Hepatocyte (in vitro differentiated cells): ENCODE measurements at regions not wholly inside any gene's neighbourhood (a gene's known extent, or its start where the extent isn't known, plus 50 kb on each side); places are given as distances from the start of the nearest gene placed in this dataset. TPM values are rescaled to one million over a fixed set of nuclear protein-coding genes. Genes with fewer than 3 reads are reported as not detected.

Experiments
- DNase-seq: peaks from one replicate; pipeline ENCODE4 v3.0.0-alpha.2; 2016; ENCODE audit warnings: low spot score
- H2AFZ ChIP-seq: fragments of 200-600 bp; sonication (generic); 2 replicates; pipeline ENCODE4 v1.6.0; 2016; ENCODE audit warnings: antibody characterized with exemption, mild to moderate bottlenecking
- H3K27ac ChIP-seq: fragments of 200-600 bp; sonication (generic); 2 replicates; pipeline ENCODE4 v1.5.1; 2016; ENCODE audit warnings: mild to moderate bottlenecking
- H3K27me3 ChIP-seq: fragments of 200-600 bp; sonication (generic); 2 replicates; pipeline ENCODE4 v1.6.1; 2016
- H3K36me3 ChIP-seq: fragments of 200-600 bp; sonication (generic); replicated peaks from 2 replicates; pipeline ENCODE4 v1.5.1; 2016; ENCODE audit warnings: low read depth; ENCODE audit not compliant: insufficient read depth
- H3K4me1 ChIP-seq: fragments of 200-600 bp; sonication (generic); 2 replicates; pipeline ENCODE4 v1.5.1; 2016; ENCODE audit warnings: mild to moderate bottlenecking, moderate library complexity; ENCODE audit not compliant: insufficient read depth
- H3K4me2 ChIP-seq: fragments of 200-600 bp; sonication (generic); 2 replicates; pipeline ENCODE4 v1.6.0; 2016
- H3K4me3 ChIP-seq: fragments of 200-600 bp; sonication (generic); 2 replicates; pipeline ENCODE4 v1.5.1; 2016; ENCODE audit warnings: mild to moderate bottlenecking
- H3K79me2 ChIP-seq: fragments of 200-600 bp; sonication (generic); 2 replicates; pipeline ENCODE4 v1.6.0; 2017; ENCODE audit warnings: mild to moderate bottlenecking
- H3K9me2 ChIP-seq: fragments of 200-600 bp; sonication (generic); replicated peaks from 2 replicates; pipeline ENCODE4 v1.6.0; 2017; ENCODE audit warnings: mild to moderate bottlenecking; ENCODE audit not compliant: insufficient read depth
- H3K9me3 ChIP-seq: fragments of 200-600 bp; sonication (generic); 2 replicates; pipeline ENCODE4 v1.5.1; 2016; ENCODE audit warnings: low read depth, mild to moderate bottlenecking
- H4K20me1 ChIP-seq: fragments of 200-600 bp; sonication (generic); 2 replicates; pipeline ENCODE4 v1.6.0; 2016; ENCODE audit warnings: mild to moderate bottlenecking; ENCODE audit not compliant: insufficient read depth, poor library complexity, severe bottlenecking
- EZH2 ChIP-seq: fragments of 200-600 bp; sonication (generic); IDR thresholded peaks from 2 replicates; pipeline ENCODE4 v1.6.1; 2016; ENCODE audit warnings: antibody characterized with exemption, mild to moderate bottlenecking, borderline replicate concordance
- EZH2phosphoT487 ChIP-seq: fragments of 200-600 bp; sonication (generic); IDR thresholded peaks from one replicate; pipeline ENCODE4 v1.6.1; 2018; ENCODE audit warnings: antibody characterized with exemption, mild to moderate bottlenecking, low read depth, moderate library complexity; ENCODE audit not compliant: unreplicated experiment, severe bottlenecking
- WGBS: methylation state at CpG from one replicate; pipeline ENCODE4 v1.1.6; 2016; ENCODE audit warnings: low lambda C conversion rate; ENCODE audit errors: missing lambda C conversion rate; 5-methylcytosine and 5-hydroxymethylcytosine counted together
- small RNA-seq: library from RNA; depleted of rRNA; stranded (forward); fragments of <200 nt; gene quantifications from one replicate; pipeline ENCODE3, GENCODE V24; 2014
- TF ChIP-seq, protein P1 (sequence below): fragments of 200-600 bp; sonication (generic); IDR thresholded peaks from 2 replicates; pipeline ENCODE4 v1.5.1; 2016; ENCODE audit warnings: antibody characterized with exemption, mild to moderate bottlenecking; ENCODE audit not compliant: poor library complexity

DNA sequence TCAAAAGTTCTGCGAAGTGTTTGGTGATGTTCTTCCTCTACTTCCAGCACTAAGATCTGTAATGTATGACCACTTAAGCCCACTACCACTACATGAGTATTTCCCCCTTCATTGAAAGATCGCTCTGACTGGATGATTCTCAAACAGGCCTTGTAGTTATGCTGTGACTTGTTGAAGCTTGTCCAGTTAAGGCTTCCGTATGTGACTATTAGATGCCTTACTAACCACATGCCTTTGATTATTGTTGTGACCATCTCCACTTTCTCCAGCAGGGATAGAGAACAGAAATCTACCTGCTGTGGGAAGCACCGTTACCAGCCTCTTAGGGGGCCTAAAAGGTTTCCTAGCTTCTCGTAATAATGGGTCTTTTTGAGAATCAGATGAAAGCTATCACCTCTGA is 81.1 kb downstream of the NOC3L start:
- no peak overlapping the region for H3K4me3 ChIP-seq
- H3K36me3 ChIP-seq = no peaks in the 10 kb centered on the region
- no peak overlapping the region for H3K27ac ChIP-seq
- DNase-seq = no peak
- no peaks in the 10 kb centered on the region for H4K20me1 ChIP-seq
- H3K4me1 ChIP-seq = no peaks in the 10 kb centered on the region
- no peaks in the 10 kb centered on the region for H3K9me3 ChIP-seq
- H2AFZ ChIP-seq = no peak overlapping the region
- WGBS = 92% methylated on average over 5 of the region's 5 CpGs
- TF ChIP-seq EZH2phosphoT487 = no peak
- no peak for TF ChIP-seq EZH2
- TF ChIP-seq, protein P1, sequence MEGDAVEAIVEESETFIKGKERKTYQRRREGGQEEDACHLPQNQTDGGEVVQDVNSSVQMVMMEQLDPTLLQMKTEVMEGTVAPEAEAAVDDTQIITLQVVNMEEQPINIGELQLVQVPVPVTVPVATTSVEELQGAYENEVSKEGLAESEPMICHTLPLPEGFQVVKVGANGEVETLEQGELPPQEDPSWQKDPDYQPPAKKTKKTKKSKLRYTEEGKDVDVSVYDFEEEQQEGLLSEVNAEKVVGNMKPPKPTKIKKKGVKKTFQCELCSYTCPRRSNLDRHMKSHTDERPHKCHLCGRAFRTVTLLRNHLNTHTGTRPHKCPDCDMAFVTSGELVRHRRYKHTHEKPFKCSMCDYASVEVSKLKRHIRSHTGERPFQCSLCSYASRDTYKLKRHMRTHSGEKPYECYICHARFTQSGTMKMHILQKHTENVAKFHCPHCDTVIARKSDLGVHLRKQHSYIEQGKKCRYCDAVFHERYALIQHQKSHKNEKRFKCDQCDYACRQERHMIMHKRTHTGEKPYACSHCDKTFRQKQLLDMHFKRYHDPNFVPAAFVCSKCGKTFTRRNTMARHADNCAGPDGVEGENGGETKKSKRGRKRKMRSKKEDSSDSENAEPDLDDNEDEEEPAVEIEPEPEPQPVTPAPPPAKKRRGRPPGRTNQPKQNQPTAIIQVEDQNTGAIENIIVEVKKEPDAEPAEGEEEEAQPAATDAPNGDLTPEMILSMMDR = no peak
- no peaks in the 10 kb centered on the region for H3K9me2 ChIP-seq
- no peaks in the 10 kb centered on the region for H3K79me2 ChIP-seq
- no peak overlapping the region for H3K4me2 ChIP-seq
- H3K27me3 ChIP-seq = no peaks in the 10 kb centered on the region

DNA sequence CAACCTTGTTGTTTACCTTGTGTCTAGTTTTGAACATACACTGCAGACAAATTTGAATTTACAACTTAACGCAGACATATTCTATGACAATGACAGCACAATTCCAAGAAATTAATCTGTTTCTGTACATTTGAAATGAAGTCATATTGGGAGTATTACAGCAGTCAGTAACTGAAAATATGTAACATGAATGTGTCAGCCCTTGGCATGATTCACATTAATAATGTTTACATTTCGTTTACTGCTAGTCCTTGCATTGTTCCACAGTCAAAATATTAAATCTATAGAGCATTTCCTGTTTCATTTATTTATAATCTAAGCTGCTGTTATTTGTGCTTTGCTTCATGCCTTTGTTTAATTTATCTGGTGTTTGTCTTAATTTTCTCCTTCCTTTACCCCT is 80.4 kb downstream of the NOC3L start:
- Histone ChIP-seq H3K4me2 (no peak overlapping the region), H4K20me1 (no peaks in the 10 kb centered on the region), H3K27ac (no peak overlapping the region), H3K4me1 (no peaks in the 10 kb centered on the region), H3K27me3 (no peaks in the 10 kb centered on the region), H3K79me2 (no peaks in the 10 kb centered on the region), H3K9me2 (no peaks in the 10 kb centered on the region), H3K36me3 (no peaks in the 10 kb centered on the region), H3K4me3 (no peak overlapping the region), H2AFZ (no peak overlapping the region), H3K9me3 (no peaks in the 10 kb centered on the region)
- no peak for DNase-seq
- whole genome bisulfite sequencing = 85% methylated on average over 2 of the region's 2 CpGs
- TF ChIP-seq EZH2 (no peak), EZH2phosphoT487 (no peak)
- TF ChIP-seq, protein P1 = no peak

Small RNA genes in the stretch of these regions (small RNA-seq; reads per million reads assigned to genes)
- not detected for gene RNU6-657P
